Ishikawa (cell line): ENCODE measurements at regions not wholly inside any gene's neighbourhood (a gene's known extent, or its start where the extent isn't known, plus 50 kb on each side); places are given as distances from the start of the nearest gene placed in this dataset.

ENCODE experiments used
- CEBPB ChIP-seq: IDR thresholded peaks from 2 replicates; pipeline ENCODE4 v1.6.1; 2012
- CREB1 ChIP-seq: IDR thresholded peaks from 2 replicates; pipeline ENCODE4 v1.6.1; 2012; ENCODE audit warnings: low read depth
- EGR1 ChIP-seq: IDR thresholded peaks from 2 replicates; pipeline ENCODE4 v1.6.1; 2012
- EP300 ChIP-seq: IDR thresholded peaks from 2 replicates; pipeline ENCODE4 v1.6.1; 2012; ENCODE audit warnings: borderline replicate concordance
- FOXM1 ChIP-seq: IDR thresholded peaks from 2 replicates; pipeline ENCODE4 v1.6.1; 2012; ENCODE audit warnings: low read depth, borderline replicate concordance
- NFIC ChIP-seq: IDR thresholded peaks from 2 replicates; pipeline ENCODE4 v1.6.1; 2012
- TAF1 ChIP-seq: IDR thresholded peaks from 2 replicates; pipeline ENCODE4 v1.6.1; 2012; ENCODE audit warnings: low read depth, mild to moderate bottlenecking
- TEAD4 ChIP-seq: IDR thresholded peaks from 2 replicates; pipeline ENCODE4 v1.6.1; 2012
- YY1 ChIP-seq: IDR thresholded peaks from 2 replicates; pipeline ENCODE4 v1.6.1; 2012; ENCODE audit warnings: low read depth
- TF ChIP-seq, protein P1 (sequence below): IDR thresholded peaks from 2 replicates; pipeline ENCODE4 v1.6.1; 2012; ENCODE audit warnings: low read depth, mild to moderate bottlenecking
- TF ChIP-seq, protein P2 (sequence below): IDR thresholded peaks from 2 replicates; pipeline ENCODE4 v1.6.1; 2012

DNA sequence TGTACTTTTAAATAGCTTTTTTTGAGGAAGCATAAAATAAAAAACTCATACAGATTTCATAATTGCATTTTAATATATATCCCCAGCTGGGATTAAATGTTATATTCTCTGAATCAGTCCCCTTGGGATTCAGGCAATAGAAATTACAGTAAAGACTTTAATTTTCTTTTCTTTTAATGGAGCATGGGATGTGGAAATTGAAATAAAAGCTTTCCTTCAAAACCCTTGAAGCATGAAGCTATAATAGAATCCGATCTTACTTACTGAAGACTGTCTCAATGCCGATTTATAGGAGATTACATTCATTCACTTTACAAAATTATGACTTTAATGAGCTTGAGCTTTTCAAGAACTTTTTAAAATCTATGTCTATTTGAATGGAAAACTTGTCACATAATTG is 243.4 kb downstream of the SPRY2 start:
- no peak for TF ChIP-seq EP300
- TF ChIP-seq EGR1: no peak
- no peak for TF ChIP-seq TEAD4
- TF ChIP-seq TAF1: no peak
- TF ChIP-seq NFIC: no peak
- TF ChIP-seq, protein P1, sequence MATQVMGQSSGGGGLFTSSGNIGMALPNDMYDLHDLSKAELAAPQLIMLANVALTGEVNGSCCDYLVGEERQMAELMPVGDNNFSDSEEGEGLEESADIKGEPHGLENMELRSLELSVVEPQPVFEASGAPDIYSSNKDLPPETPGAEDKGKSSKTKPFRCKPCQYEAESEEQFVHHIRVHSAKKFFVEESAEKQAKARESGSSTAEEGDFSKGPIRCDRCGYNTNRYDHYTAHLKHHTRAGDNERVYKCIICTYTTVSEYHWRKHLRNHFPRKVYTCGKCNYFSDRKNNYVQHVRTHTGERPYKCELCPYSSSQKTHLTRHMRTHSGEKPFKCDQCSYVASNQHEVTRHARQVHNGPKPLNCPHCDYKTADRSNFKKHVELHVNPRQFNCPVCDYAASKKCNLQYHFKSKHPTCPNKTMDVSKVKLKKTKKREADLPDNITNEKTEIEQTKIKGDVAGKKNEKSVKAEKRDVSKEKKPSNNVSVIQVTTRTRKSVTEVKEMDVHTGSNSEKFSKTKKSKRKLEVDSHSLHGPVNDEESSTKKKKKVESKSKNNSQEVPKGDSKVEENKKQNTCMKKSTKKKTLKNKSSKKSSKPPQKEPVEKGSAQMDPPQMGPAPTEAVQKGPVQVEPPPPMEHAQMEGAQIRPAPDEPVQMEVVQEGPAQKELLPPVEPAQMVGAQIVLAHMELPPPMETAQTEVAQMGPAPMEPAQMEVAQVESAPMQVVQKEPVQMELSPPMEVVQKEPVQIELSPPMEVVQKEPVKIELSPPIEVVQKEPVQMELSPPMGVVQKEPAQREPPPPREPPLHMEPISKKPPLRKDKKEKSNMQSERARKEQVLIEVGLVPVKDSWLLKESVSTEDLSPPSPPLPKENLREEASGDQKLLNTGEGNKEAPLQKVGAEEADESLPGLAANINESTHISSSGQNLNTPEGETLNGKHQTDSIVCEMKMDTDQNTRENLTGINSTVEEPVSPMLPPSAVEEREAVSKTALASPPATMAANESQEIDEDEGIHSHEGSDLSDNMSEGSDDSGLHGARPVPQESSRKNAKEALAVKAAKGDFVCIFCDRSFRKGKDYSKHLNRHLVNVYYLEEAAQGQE: no peak
- TF ChIP-seq CREB1: no peak
- no peak for TF ChIP-seq CEBPB
- no peak for TF ChIP-seq FOXM1
- TF ChIP-seq, protein P2, sequence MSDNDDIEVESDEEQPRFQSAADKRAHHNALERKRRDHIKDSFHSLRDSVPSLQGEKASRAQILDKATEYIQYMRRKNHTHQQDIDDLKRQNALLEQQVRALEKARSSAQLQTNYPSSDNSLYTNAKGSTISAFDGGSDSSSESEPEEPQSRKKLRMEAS: no peak
- no peak for TF ChIP-seq YY1
